NCI-H187 (cell line): ENCODE measurements at regions not wholly inside any gene's neighbourhood (a gene's known extent, or its start where the extent isn't known, plus 50 kb on each side); places are given as distances from the start of the nearest gene placed in this dataset.

Experiments
- DNase-seq, 2 experiments: peaks; one replicate each; lab custom pipeline; 2025; lab: John Stamatoyannopoulos, UW

- DNase-seq, result no peak
These were observed 733.8 kb upstream of the ALCAM start for GRCh38 chr3:104632947-104633346.

GRCh38 chr3:104635872-104636580 is 730.7 kb upstream of the ALCAM start:
- DNase-seq, result no peak

- DNase-seq, result no peak
These were observed 723.9 kb upstream of the ALCAM start for GRCh38 chr3:104642827-104643226.

- DNase-seq, result no peak
These were observed 720.5 kb upstream of the ALCAM start for GRCh38 chr3:104646196-104646595.

- DNase-seq, result no peak
These were observed 717.9 kb upstream of the ALCAM start for GRCh38 chr3:104648823-104649222.

GRCh38 chr3:104669083-104669482 is 697.6 kb upstream of the ALCAM start:
- no peak for DNase-seq

GRCh38 chr3:104672331-104672730 is 694.4 kb upstream of the ALCAM start:
- no peak for DNase-seq

- no peak for DNase-seq
These were observed 692.7 kb upstream of the ALCAM start for GRCh38 chr3:104673981-104674380.

- DNase-seq, result no peak
These were observed 690.5 kb upstream of the ALCAM start for GRCh38 chr3:104676241-104676640.

GRCh38 chr3:104677932-104678331 is 688.8 kb upstream of the ALCAM start:
- no peak for DNase-seq

GRCh38 chr3:104685492-104685891 is 681.2 kb upstream of the ALCAM start:
- DNase-seq, result no peak

GRCh38 chr3:104687362-104687761 is 679.3 kb upstream of the ALCAM start:
- no peak for DNase-seq

GRCh38 chr3:104696470-104696869 is 670.2 kb upstream of the ALCAM start:
- DNase-seq, result no peak

- DNase-seq, result no peak
These were observed 655.3 kb upstream of the ALCAM start for GRCh38 chr3:104711406-104711805.

GRCh38 chr3:104715972-104716371 is 650.7 kb upstream of the ALCAM start:
- no peak for DNase-seq

- DNase-seq, result no peak
These were observed 648.9 kb upstream of the ALCAM start for GRCh38 chr3:104717828-104718196.

GRCh38 chr3:104723000-104723399 is 643.7 kb upstream of the ALCAM start:
- DNase-seq, result no peak

GRCh38 chr3:104731074-104731473 is 635.6 kb upstream of the ALCAM start:
- DNase-seq, result no peak

GRCh38 chr3:104734627-104735026 is 632.1 kb upstream of the ALCAM start:
- no peak for DNase-seq

GRCh38 chr3:104735691-104736090 is 631.0 kb upstream of the ALCAM start:
- no peak for DNase-seq

- no peak for DNase-seq
These were observed 628.4 kb upstream of the ALCAM start for GRCh38 chr3:104738271-104738670.

GRCh38 chr3:104740874-104741379 is 625.8 kb upstream of the ALCAM start:
- no peak for DNase-seq

- no peak for DNase-seq
These were observed 624.7 kb upstream of the ALCAM start for GRCh38 chr3:104742044-104742443.

- DNase-seq, result no peak
These were observed 621.4 kb upstream of the ALCAM start for GRCh38 chr3:104745313-104745712.
